H9 (cell line): ENCODE measurements at regions not wholly inside any gene's neighbourhood (a gene's known extent, or its start where the extent isn't known, plus 50 kb on each side); places are given as distances from the start of the nearest gene placed in this dataset.

Experiments
- DNase-seq: peaks from one replicate; pipeline ENCODE4 v3.0.0-alpha.2; 2017
- H2AFZ ChIP-seq: one replicate; pipeline ENCODE4 v1.6.1; 2013; ENCODE audit warnings: mild to moderate bottlenecking, low read length, control low read depth, moderate library complexity
- H2AK5ac ChIP-seq: 2 replicates; pipeline ENCODE4 v1.6.1; 2013; ENCODE audit warnings: low read length, control low read depth, mixed read lengths; ENCODE audit not compliant: insufficient read length
- H2BK120ac ChIP-seq: one replicate; pipeline ENCODE4 v1.6.1; 2013; ENCODE audit warnings: low read depth, mild to moderate bottlenecking, low read length, control low read depth, inconsistent platforms; ENCODE audit not compliant: poor library complexity, severe bottlenecking
- H2BK12ac ChIP-seq: 2 replicates; pipeline ENCODE4 v1.6.1; 2013; ENCODE audit warnings: low read length, control low read depth, mixed read lengths, low read depth; ENCODE audit not compliant: insufficient read length
- H2BK15ac ChIP-seq: 2 replicates; pipeline ENCODE4 v1.6.1; 2013; ENCODE audit warnings: low read depth, low read length, control low read depth
- H2BK20ac ChIP-seq: one replicate; pipeline ENCODE4 v1.6.1; 2013; ENCODE audit warnings: low read depth, mild to moderate bottlenecking, low read length, control low read depth, inconsistent platforms; ENCODE audit not compliant: poor library complexity, severe bottlenecking
- H2BK5ac ChIP-seq: 2 replicates; pipeline ENCODE4 v1.6.1; 2013; ENCODE audit warnings: low read length, control low read depth, mixed read lengths; ENCODE audit not compliant: insufficient read length
- H3K14ac ChIP-seq: 2 replicates; pipeline ENCODE4 v1.6.1; 2013; ENCODE audit warnings: low read length, control low read depth; ENCODE audit not compliant: insufficient read depth
- H3K18ac ChIP-seq: 2 replicates; pipeline ENCODE4 v1.6.1; 2013; ENCODE audit warnings: low read depth, mild to moderate bottlenecking, mixed read lengths, low read length, control low read depth; ENCODE audit not compliant: insufficient read length
- H3K23ac ChIP-seq: 2 replicates; pipeline ENCODE4 v1.6.1; 2013; ENCODE audit warnings: low read length, control low read depth, mixed read lengths, low read depth; ENCODE audit not compliant: insufficient read length
- H3K23me2 ChIP-seq: 2 replicates; pipeline ENCODE4 v1.6.1; 2013; ENCODE audit warnings: low read depth, mild to moderate bottlenecking, mixed read lengths, low read length, control low read depth; ENCODE audit not compliant: insufficient read length, poor library complexity, severe bottlenecking
- H3K27ac ChIP-seq: 2 replicates; pipeline ENCODE4 v1.5.1; 2013; ENCODE audit warnings: low read length, control low read depth, mixed read lengths, low read depth; ENCODE audit not compliant: insufficient read length
- H3K27me3 ChIP-seq: 2 replicates; pipeline ENCODE4 v1.6.1; 2013; ENCODE audit warnings: low read length, control low read depth, inconsistent platforms; ENCODE audit not compliant: insufficient read depth
- H3K4ac ChIP-seq: 2 replicates; pipeline ENCODE4 v1.6.1; 2013; ENCODE audit warnings: low read depth, mild to moderate bottlenecking, control low read depth, inconsistent platforms, low read length, moderate library complexity
- H3K4me1 ChIP-seq: 2 replicates; pipeline ENCODE4 v1.6.1; 2013; ENCODE audit warnings: low read length, control low read depth, inconsistent platforms; ENCODE audit not compliant: insufficient read depth
- H3K4me2 ChIP-seq: 2 replicates; pipeline ENCODE4 v1.6.1; 2013; ENCODE audit warnings: low read length, control low read depth, mixed read lengths; ENCODE audit not compliant: insufficient read length, insufficient read depth
- H3K56ac ChIP-seq: 2 replicates; pipeline ENCODE4 v1.6.1; 2013; ENCODE audit warnings: low read depth, mild to moderate bottlenecking, mixed read lengths, low read length, control low read depth; ENCODE audit not compliant: insufficient read length
- H3K79me1 ChIP-seq: 2 replicates; pipeline ENCODE4 v1.6.1; 2013; ENCODE audit warnings: low read depth, mild to moderate bottlenecking, moderate library complexity, low read length, control low read depth, inconsistent platforms; ENCODE audit not compliant: insufficient read depth, poor library complexity, severe bottlenecking
- H3K79me2 ChIP-seq: 2 replicates; pipeline ENCODE4 v1.6.1; 2013; ENCODE audit warnings: low read length, control low read depth, inconsistent platforms; ENCODE audit not compliant: insufficient read depth
- H3K9ac ChIP-seq: 2 replicates; pipeline ENCODE4 v1.6.1; 2013; ENCODE audit warnings: low read length, control low read depth, mixed read lengths; ENCODE audit not compliant: insufficient read length; ENCODE audit errors: extremely low read depth
- H3K9me3 ChIP-seq: one replicate; pipeline ENCODE4 v1.6.1; 2013; ENCODE audit warnings: low read depth, low read length, inconsistent platforms; ENCODE audit not compliant: control insufficient read depth
- H3T11ph ChIP-seq: one replicate; pipeline ENCODE4 v1.6.1; 2013; ENCODE audit warnings: mild to moderate bottlenecking, low read length, control low read depth, inconsistent platforms
- H4K20me1 ChIP-seq: one replicate; pipeline ENCODE4 v1.6.1; 2013; ENCODE audit not compliant: control insufficient read depth, insufficient read length, insufficient read depth
- H4K5ac ChIP-seq: 2 replicates; pipeline ENCODE4 v1.6.1; 2013; ENCODE audit warnings: low read depth, mild to moderate bottlenecking, mixed read lengths, low read length, control low read depth; ENCODE audit not compliant: insufficient read length
- H4K8ac ChIP-seq: replicated peaks from 2 replicates; pipeline ENCODE4 v1.6.1; 2013; ENCODE audit warnings: low read length, control low read depth, mixed read lengths, low read depth; ENCODE audit not compliant: insufficient read length
- H4K91ac ChIP-seq: 2 replicates; pipeline ENCODE4 v1.6.1; 2013; ENCODE audit warnings: low read depth, mild to moderate bottlenecking, moderate library complexity, mixed read lengths, low read length, control low read depth; ENCODE audit not compliant: insufficient read length
- H3K27ac Mint-ChIP-seq, 3 experiments: 2 replicates in 2 of 3; 3 replicates in 1 of 3; pipeline ENCODE4 v1.8.0; 2020 to 2021; ENCODE audit warnings: mixed read lengths in 3 of 3, mild to moderate bottlenecking in 1 of 3, moderate library complexity in 1 of 3
- H3K27me3 Mint-ChIP-seq: 2 replicates; pipeline ENCODE4 v1.8.0; 2021; ENCODE audit warnings: low read depth, mild to moderate bottlenecking, moderate library complexity, mixed read lengths
- H3K36me3 Mint-ChIP-seq, 3 experiments: 2 replicates in 2 of 3; 3 replicates in 1 of 3; pipeline ENCODE4 v1.8.0; 2020 to 2021; ENCODE audit warnings: low read depth in 3 of 3, mixed read lengths in 3 of 3; ENCODE audit not compliant: insufficient read depth in 1 of 3
- H3K4me1 Mint-ChIP-seq, 2 experiments: 2 replicates each; pipeline ENCODE4 v1.8.0; 2020; ENCODE audit warnings: mixed read lengths in 2 of 2
- H3K4me3 Mint-ChIP-seq, 2 experiments: 2 replicates in 1 of 2; 3 replicates in 1 of 2; pipeline ENCODE4 v1.8.0; 2020 to 2021; ENCODE audit warnings: mild to moderate bottlenecking in 2 of 2, mixed read lengths in 2 of 2, moderate library complexity in 1 of 2
- H3K9me3 Mint-ChIP-seq, 2 experiments: 2 replicates in 1 of 2; 3 replicates in 1 of 2; pipeline ENCODE4 v1.8.0; 2020; ENCODE audit warnings: mild to moderate bottlenecking in 2 of 2, mixed read lengths in 2 of 2, moderate library complexity in 1 of 2
- CTCF ChIP-seq: fragments of 200-600 bp; sonication (generic); conservative IDR thresholded peaks from 3 replicates; pipeline ENCODE4 v1.8.0; 2021; ENCODE audit warnings: antibody characterized with exemption, mild to moderate bottlenecking
- WGBS: extraction: QIAGEN DNeasy Blood & Tissue Kit; methylation state at CpG from one replicate; pipeline ENCODE4 v1.1.7; 2013; ENCODE audit warnings: missing lambda C conversion rate, low lambda C conversion rate, mixed read lengths; ENCODE audit not compliant: insufficient read length; ENCODE audit errors: extremely low coverage; 5-methylcytosine and 5-hydroxymethylcytosine counted together

- no peak overlapping the region for H3K23ac ChIP-seq
- no peak overlapping the region for H3K4ac ChIP-seq
- H3K27me3 Mint-ChIP-seq = peaks cover 5% of the 10 kb centered on the region
- no peak overlapping the region for H3K27ac Mint-ChIP-seq
- no peak overlapping the region for H3T11ph ChIP-seq
- no peak overlapping the region for H4K5ac ChIP-seq
- no peak overlapping the region for H2AK5ac ChIP-seq
- H3K4me3 Mint-ChIP-seq = no peak overlapping the region
- no peaks in the 10 kb centered on the region for H3K23me2 ChIP-seq
- no peaks in the 10 kb centered on the region for H3K4me1 Mint-ChIP-seq
- no peak overlapping the region for H2BK120ac ChIP-seq
- H2BK15ac ChIP-seq = no peak overlapping the region
- H4K20me1 ChIP-seq = no peaks in the 10 kb centered on the region
- no peak overlapping the region for H2AFZ ChIP-seq
- peaks cover 18 to 32% (median 19%) of the 10 kb centered on the region in 3 experiments for H3K36me3 Mint-ChIP-seq
- H3K79me2 ChIP-seq = no peaks in the 10 kb centered on the region
- TF ChIP-seq CTCF = no peak
- H4K91ac ChIP-seq = no peak overlapping the region
- H3K14ac ChIP-seq = no peak overlapping the region
- H3K27ac ChIP-seq = no peak overlapping the region
- DNase-seq = no peak
- no peak overlapping the region for H2BK5ac ChIP-seq
- no CpG with 5 or more reads among the region's 11 CpGs for WGBS
- H4K8ac ChIP-seq = no peak overlapping the region
- no peak overlapping the region for H3K56ac ChIP-seq
- H3K9ac ChIP-seq = no peak overlapping the region
- no peak overlapping the region for H2BK12ac ChIP-seq
- no peaks in the 10 kb centered on the region for H3K27me3 ChIP-seq
- peaks cover 84 to 88% of the 10 kb centered on the region in 2 experiments for H3K9me3 Mint-ChIP-seq
- H3K4me1 ChIP-seq = no peaks in the 10 kb centered on the region
- no peak overlapping the region for H3K18ac ChIP-seq
- no peak overlapping the region for H3K4me2 ChIP-seq
- no peaks in the 10 kb centered on the region for H3K79me1 ChIP-seq
- H2BK20ac ChIP-seq = no peak overlapping the region
- H3K9me3 ChIP-seq = peaks cover 92% of the 10 kb centered on the region
These were observed 323.7 kb downstream of the TMEM121 start for GRCh38 chr14:105849933-105850626.
